GM18951 (cell line): ENCODE measurements at regions not wholly inside any gene's neighbourhood (a gene's known extent, or its start where the extent isn't known, plus 50 kb on each side); places are given as distances from the start of the nearest gene placed in this dataset.
"Not testable (repeated sequence)": the region's sequence is repeated elsewhere in the genome, so short reads cannot be mapped to it uniquely, and the experiment has no call there.

Experiments
- POLR2A ChIP-seq: IDR thresholded peaks from 4 replicates; pipeline ENCODE4 v1.6.1; 2011; ENCODE audit warnings: mild to moderate bottlenecking; ENCODE audit not compliant: insufficient read length, insufficient read depth; ENCODE audit errors: extremely low read depth
- in situ Hi-C: fragments of 300-500 bp; cut with MboI; formaldehyde crosslinking; loops from one replicate; pipeline ENCODE4 v1.12.0; 2022; ENCODE audit warnings: low sequenced_read_pairs, mixed read lengths, inconsistent platforms; ENCODE audit not compliant: unreplicated experiment

DNA sequence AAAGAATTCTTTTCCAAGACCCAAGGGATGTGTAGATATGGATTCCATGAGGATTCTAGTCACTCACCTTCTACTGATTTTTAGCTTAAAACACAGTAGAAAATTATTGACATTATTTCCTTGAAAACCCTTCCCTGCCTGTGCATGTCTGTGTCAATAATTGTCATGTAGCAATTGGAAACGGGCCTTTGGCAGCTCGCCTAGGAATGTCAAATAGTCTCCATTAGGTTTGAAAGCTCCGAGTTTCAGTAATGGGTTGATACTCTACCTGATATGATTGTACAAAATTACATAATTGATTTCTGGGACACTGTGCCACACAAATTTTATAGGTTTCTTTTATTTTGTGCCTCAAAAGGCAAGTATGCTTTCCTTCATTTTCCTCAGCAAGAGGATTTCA lies 515.2 kb upstream of the ARID1B start:
- no peak for TF ChIP-seq POLR2A
- in situ Hi-C loops, result no loop called here

DNA sequence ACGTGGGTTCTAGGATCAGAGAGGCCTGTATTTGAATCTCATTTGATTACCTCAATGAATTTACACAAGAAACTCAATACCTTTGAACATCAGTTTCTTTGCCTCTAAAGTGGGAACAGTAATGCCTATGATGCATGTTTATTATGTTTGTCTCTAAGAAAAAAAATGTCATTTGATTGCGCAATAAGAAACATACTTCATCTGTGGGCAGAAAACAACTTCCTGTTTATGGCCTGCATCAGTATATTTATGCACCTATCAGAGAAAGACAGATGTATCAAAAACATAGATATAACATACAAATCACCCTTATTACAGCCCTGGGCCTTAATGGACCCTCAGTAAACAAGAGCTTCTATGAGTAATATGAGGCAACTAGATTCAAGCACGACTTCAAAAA lies 516.4 kb upstream of the ARID1B start:
- no peak for TF ChIP-seq POLR2A
- in situ Hi-C loops, result no loop called here

DNA sequence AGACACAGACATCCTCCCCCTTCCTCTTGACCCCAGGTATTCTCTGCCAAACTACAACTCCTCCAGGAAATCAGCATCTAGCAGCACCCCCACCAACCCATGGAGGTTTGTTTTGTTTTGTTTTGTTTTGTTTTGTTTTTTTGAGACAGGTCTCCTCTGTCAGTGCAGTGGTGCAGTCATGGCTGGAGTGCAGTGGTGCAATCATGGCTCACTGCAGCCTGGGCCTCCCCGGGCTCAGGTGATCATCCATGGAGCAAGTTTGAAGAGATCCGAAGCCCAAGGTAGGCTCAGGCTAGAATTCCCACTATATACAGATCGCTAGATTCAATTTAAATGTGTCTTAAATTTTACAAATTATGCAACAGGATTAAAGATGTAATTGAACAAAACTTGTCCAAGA lies 518.2 kb upstream of the ARID1B start:
- in situ Hi-C loops, result no loop called here
- TF ChIP-seq POLR2A, result no peak

DNA sequence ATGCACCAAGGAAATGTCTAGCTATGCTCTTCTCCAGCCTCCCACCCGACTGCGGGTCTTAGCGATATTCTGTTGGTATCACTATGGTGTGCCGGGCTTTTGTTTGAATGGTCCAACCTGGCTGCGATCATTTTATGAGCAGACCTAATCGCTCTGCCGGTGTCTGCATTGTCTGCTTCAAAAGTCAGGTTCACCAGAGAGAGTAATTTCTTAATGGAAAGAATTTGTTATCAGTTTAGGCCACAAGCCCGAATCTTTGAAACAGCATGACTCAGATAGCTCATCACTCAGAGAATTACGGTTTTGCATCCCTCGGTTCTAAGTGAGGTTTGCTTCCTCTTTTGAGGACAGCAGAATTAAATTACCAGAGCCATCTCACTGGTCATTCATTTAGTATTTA lies 521.0 kb upstream of the ARID1B start:
- in situ Hi-C loops, result no loop called here
- TF ChIP-seq POLR2A, result no peak

DNA sequence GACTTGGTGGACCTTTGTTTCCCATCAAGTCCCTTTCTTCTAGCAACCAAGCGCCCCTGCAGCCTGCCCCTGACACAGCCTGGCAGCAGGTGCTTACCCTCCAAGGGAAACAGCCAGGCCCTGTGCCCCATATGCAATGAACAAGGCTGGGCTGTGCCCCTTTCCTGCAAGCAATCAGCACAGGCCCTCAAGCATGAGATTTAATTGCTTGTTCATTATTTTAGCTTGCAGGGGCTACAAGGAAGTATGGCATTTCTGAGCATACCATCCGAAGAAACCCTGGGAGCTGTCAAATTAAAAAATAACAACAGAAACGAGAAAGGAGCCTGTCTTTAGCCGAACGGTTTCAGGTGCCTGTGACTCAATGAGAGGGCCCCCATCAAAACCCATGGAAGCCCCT lies 522.9 kb upstream of the ARID1B start:
- in situ Hi-C loops, result no loop called here
- TF ChIP-seq POLR2A, result no peak

DNA sequence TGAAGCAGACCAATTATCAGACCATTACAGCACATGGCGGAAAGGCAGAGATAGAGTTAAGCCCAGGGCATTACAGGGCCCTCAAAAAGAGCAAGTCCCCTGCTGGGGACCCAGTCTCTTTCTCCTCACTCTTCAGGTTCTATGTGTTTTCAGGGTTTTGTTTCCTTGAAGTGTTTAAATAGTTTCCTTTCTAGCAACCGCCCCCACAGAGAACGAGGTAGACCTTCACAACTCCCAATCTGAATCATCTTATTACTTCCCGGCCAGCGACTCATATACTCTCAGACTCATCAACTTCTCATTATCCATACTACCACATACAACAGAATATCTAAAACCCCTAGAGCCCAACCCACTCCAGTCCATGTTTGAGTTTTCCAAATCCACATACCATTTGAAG lies 526.6 kb upstream of the ARID1B start:
- in situ Hi-C loops, result no loop called here
- TF ChIP-seq POLR2A, result no peak

DNA sequence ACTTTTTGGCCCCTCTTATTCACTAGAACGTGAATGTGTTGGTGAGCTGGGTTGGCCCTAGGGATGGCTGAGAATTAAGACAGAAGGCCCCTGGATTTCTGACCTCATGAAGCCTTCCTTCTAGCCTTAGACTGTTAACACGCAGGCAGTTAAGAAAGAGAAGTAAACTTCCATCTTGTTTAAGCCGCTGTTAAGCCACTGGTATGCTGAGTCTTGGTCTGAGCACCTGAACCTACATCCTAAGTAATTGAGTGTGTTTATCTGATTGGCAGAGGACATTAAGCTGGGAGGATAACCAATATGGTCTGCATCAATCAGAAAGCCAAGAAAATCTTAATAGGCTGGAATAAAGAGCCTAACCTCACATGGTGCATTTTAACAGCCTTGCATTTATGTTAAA lies 535.0 kb upstream of the ARID1B start:
- no peak for TF ChIP-seq POLR2A
- in situ Hi-C loops, result no loop called here

DNA sequence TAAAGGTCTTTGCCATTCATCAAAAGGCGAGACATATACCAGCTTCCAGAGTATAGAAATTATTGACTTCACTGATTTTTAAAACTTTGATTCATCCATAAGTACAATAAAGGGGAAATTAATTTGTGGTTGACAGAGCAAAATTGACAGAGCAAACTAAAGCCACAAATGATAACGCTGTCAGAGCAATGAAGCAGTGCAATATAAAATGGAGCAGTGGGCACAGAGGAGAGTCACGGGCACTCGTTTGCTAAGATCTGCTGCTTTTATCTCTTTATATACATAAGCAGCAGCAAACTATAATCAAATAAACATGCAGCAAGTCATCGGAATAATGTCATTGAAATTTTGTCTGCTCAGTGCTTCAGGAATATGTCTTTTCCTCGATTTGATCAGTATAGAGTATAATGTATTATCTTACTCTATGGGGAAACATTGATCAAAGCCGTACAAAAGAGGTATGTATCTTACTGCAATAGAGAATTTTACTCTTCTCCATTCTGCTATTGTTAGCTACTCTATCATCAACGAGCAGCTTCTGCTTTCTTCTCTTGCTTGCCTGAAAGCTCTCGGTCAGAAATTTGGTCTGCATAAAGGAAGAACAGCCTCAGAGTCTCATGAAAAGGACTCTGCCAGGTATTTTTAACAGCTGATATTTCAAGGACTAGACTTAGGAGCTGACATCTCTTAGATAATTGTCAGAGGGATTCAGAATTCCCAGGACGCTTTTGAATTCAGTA lies 546.0 kb upstream of the ARID1B start:
- TF ChIP-seq POLR2A, result no peak
- in situ Hi-C loops, result no loop called here

DNA sequence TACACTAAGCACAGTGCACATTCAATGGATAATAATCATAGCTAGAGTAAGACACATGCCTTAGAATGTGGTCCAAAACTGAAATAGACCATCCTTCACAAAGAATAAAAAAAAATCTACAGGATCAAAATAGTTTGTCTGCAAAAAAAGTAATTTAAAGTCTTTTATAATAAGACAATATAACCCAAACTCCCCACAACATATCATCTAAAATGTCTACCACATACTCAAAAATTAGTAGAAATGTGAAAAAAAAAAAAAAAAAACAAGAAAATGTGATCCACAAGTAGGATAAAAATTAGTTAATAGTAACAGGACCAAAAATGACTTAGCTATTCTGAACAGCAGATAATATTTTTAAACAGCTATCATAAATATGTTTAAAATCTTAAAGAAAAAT lies 557.2 kb upstream of the ARID1B start:
- TF ChIP-seq POLR2A, result no peak
- in situ Hi-C loops, result no loop called here

DNA sequence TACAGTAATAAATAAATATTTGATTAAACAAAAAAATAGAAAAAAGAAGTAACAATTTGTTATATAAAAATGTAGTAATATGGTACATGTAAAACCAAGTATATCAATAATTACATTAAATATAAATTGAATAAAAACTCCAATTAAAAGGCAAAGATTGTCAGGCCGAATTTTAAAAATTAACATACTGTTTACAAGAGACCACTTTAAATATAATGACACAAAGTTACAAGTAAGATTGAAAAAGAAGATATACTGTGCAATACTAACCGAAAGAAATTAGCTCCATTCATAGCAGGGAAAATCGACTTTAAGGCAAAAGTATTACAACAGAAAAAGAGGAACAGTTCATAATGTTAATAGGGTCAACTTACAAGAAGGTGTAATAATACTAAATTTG lies 571.5 kb upstream of the ARID1B start:
- TF ChIP-seq POLR2A, result no peak
- in situ Hi-C loops, result no loop called here

DNA sequence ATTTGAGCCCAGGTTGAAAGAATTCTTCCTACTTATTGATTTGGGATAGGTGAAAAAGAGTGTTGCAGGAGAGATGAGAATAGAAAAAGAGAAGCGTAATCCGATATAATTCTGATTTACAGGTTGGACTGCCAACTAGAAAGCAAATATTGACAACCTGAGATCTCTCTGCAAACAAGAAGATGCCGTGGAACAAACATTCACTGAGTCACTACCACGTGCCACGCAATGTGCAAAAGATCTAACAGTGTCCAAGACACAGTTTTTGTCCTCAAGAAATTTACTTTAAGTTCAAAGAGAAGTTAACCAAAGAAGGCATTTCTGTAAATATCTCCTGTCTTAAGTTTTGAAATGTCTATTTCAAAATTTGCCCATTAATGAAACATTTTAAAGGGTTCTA lies 578.0 kb upstream of the ARID1B start:
- no peak for TF ChIP-seq POLR2A
- in situ Hi-C loops, result no loop called here

DNA sequence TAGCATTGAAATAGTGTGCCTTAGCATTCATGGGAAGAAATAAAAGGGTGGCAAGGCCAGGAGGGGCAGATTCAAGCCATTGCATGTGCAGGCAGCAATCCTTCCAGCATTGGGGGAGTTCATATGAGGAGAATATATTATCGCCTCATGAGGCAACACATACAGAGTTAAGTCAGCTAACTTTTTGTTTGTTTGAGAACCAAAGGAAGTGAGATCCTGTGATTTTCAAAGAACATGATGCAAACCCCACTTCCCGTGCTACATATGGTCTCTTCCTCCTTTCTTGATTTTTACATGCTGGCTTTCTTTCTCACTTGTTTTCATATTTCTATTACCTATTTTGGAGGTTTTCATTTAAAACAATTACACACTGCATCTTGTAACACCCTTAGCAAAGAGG lies 579.7 kb upstream of the ARID1B start:
- no peak for TF ChIP-seq POLR2A
- in situ Hi-C loops, result no loop called here

DNA sequence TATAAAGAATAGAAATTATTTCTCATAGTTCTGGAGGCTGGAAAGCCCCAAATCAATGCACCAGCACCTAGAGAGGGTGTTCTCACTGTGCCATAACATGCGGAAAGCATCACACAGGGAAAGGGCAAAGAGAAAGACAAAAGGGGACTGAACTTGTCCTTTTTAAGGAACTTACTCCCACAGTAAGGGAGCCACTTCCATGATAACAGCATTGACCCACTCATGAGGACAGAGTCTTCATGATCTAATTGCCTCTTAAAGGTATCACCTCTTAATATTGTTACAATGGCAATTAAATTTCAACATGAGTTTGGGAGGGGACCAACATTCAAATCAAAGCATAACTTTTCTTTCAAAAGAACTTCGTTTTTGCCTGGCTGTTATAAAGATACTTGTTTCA lies 582.2 kb upstream of the ARID1B start:
- no peak for TF ChIP-seq POLR2A
- in situ Hi-C loops, result no loop called here

DNA sequence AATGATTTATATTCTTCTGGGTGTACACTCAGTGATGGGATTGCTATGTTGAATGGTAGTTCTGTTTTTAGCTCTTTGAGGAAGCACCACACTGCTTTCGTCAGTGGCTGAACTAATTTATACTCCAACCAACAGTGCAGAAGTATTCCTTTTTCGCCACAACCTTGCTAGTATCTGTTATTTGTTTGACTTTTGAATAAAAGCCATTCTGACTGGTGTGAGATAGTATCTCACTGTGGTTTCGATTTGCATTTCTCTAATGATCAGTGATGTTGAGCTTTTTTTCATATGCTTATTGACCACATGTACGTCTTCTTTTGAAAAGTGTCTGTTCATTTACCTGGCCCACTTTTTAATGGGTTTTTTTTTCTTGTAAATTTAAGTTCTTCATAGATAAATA lies 583.8 kb upstream of the ARID1B start:
- no peak for TF ChIP-seq POLR2A
- in situ Hi-C loops, result no loop called here

DNA sequence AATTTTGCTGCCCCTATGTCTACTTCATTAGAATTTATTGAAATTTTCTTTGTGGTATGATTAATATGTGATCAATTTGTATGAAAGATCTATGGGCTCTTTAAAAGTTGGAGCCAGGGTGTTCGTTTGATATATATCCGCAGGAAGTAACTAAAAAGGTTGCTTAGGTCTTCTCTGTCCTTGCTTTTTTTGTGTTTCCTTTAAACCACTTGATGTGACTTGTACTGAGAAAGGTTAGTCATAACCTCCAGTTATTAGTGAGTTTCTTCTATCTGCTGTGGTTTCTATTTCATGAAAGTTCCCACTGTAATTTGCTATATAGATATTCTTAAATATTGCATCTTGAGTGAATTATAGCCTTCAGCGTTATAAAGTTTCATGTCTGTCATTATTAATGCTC lies 585.3 kb upstream of the ARID1B start:
- no peak for TF ChIP-seq POLR2A
- in situ Hi-C loops, result no loop called here

DNA sequence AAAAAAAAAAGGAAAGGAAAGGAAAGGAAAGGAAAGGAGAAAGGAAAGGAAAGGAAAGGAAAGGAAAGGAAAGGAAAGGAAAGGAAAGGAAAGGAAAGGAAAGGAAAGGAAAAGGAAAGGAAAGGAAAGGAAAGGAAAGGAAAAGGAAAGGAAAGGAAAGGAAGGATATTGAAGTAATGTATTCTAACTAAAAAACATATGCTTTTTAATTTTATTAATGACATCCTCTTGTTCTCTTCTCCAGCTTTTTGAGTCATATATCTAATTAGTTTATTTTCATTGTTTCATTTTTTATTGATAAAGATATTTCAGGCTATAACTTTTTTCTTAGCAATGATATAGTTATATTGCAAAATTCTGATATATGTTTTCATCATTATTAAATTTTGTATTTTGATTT lies 585.8 kb upstream of the ARID1B start:
- in situ Hi-C loops, result not testable (repeated sequence)
